Anterior cingulate cortex (tissue), 58 donors: ENCODE measurements at regions not wholly inside any gene's neighbourhood (a gene's known extent, or its start where the extent isn't known, plus 50 kb on each side); places are given as distances from the start of the nearest gene placed in this dataset.
"Not testable (repeated sequence)": the region's sequence is repeated elsewhere in the genome, so short reads cannot be mapped to it uniquely, and the experiment has no call there.

Experiments used
- DNase-seq, 58 donors: peaks; one replicate each; lab custom pipeline; 2025; lab: John Stamatoyannopoulos, UW

DNA sequence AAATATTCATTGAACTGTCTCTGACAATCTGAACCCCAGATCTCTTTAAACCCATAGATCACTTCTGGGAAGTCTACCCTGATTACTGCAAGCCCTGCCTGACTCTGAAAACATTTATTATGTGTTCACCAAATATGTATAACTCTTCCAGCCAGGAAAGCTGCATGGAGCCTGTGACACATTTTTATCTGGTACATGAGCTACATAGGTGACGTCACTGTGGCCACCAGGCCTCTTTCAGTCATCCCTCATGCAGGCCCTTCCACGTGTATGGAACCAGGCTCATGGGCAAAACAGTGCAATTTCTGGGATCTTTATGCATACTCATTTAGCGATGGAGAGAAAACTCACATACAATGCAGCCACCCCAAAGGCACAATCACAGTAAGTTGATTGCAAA lies 133.9 kb upstream of the NUPR2 start:
- no peak for DNase-seq

DNA sequence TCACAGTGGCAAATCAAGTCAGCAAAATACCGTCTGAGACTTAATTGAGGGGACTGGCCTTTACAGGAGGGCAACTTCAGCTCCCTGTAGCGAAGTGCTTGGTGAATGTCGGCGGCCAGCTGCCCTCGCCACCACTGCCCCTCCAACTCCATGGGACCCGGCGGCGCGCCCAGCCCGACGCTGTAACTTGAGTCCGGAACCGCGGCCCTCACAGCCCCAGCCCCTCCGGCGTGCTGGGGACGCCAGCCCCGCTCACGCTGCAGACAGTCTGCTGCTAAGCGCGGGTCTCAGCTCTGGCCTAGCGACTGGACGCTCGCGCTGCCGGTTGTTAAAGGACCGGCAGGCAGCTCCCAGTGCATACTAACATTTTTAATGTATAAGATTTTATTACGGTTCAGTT lies 113.4 kb upstream of the NUPR2 start:
- no peak for DNase-seq

DNA sequence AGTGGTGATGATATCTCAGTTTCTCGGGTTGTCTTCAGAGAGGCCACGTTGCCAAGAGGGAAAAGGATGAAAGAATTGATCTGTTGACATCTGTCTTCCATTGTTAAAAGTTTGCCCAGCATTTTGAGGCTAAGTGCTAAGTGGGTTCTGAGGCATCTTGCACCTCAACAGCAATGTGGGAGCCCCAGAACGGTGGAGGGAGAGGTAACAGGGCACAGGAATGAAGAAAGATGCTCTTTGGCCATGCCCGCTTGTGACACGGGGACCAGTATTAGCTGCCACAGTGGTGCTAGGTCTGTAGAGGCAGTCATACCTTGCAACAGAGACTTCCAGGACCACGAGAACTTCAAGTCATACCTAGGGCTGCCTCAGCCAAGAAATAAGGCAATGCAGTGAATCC lies 106.6 kb upstream of the NUPR2 start:
- no peak for DNase-seq

DNA sequence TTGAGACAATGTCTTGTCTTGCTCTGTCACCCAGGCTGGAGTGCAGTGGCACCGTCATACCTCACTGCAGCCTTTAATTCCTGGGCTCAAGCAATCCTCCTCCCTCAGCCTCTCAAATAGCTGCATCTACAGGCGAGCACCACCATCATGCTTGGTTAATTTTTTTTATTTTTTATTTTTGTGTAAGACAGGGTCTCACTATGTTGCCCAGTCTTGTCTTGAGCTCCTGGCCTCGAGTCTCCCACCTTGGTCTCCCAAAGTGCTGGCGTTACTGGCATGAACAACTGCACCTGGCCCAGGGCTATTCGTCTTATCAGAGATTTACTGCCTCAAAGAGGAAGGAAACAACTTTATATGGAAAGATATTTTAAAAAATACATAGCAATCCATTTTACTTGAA lies 102.8 kb upstream of the NUPR2 start:
- no peak for DNase-seq

DNA sequence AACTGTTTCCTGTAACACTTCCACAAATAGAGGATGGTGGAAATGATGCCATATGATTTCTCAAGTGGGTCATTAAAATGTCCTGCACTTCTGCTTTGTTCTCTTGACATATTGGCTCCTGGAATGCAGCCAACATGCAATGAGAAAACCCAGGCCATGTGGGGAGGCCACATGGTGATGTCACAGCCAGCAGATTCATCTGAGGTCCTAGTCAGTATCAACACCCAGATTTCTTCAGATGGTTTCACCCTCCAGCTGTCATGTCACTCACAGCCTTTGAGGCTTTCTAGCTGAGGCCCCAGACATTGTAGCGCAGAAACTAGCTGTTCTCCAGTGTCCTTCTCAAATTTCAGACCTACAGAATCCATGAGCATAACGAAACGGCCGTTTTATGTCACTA lies 102.3 kb upstream of the NUPR2 start:
- peak in 2 of 58 donors; percentile 2 to 23 for DNase-seq

DNA sequence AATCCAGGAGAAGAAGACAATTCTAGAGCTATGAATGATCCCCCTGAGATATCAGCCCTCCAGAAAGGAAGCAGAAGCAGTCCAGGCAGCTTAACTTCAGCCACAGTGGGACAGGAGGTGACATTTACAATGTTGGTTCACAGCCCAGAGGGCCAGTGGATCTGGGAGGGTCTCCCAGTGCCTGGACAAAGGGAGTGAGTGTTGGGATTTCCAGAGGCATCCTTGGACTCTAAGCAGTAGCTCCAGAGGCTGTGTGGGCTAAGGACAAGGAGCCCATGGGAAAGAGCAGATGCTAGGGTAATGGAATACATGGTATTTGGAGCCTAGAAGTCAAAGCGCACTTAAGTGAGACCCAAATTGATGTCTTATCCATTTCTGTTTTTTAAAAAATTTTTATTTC lies 97.4 kb upstream of the NUPR2 start:
- no peak for DNase-seq

DNA sequence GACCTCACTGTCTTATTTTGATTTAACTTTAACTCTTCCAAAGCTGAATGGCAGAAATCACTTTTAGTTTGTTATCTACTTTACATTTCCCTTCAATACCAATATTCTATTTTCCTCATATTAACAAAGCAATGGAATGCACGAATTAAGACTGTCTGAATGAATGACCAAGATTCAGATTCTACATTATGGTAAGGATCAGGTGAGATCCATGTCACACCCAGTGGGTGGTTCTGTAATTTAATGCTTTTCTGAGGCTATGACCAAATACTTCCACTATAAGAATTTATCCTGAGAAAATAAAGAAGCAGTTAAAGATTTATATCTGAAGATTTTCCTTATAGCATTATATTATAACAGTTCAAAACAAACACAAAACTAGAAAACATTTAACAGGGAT lies 90.2 kb upstream of the NUPR2 start:
- DNase-seq, result no peak

DNA sequence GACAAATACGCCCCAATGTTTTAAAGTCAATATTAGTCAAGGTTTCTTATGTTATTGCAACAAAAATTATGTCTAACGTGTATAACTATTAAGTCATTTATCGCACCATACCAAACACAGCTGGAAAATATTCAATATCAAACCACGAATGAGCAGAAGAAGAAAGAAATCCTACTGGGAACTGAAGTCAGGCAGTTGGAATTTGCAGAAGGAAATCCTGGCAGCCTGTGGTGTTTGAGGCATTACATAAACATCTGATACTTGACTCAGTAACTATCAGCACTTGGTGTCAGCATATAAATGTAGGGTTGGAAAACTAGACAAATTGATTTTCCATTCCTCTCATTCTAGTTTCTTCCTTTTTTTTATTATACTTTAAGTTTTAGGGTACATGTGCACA lies 83.4 kb upstream of the NUPR2 start:
- DNase-seq, result no peak

DNA sequence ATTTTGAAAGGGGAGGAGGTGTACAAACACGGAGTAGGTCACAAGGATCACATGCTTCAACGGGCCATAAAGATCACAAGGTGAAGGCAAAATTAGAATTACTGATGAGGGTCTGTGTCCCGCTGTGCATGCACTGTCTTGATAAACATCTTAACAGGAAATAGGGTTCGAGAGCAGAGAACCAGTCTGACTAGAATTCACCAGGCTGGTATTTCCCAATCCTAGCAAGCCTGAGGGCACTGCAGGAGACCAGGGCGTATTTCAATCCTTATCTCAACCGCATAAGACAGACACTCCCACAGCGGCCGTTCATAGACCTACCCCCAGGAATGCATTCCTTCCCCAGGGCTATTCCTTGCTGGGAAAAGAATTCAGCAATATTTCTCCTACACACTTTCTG lies 80.0 kb upstream of the NUPR2 start:
- not testable (repeated sequence) for DNase-seq

DNA sequence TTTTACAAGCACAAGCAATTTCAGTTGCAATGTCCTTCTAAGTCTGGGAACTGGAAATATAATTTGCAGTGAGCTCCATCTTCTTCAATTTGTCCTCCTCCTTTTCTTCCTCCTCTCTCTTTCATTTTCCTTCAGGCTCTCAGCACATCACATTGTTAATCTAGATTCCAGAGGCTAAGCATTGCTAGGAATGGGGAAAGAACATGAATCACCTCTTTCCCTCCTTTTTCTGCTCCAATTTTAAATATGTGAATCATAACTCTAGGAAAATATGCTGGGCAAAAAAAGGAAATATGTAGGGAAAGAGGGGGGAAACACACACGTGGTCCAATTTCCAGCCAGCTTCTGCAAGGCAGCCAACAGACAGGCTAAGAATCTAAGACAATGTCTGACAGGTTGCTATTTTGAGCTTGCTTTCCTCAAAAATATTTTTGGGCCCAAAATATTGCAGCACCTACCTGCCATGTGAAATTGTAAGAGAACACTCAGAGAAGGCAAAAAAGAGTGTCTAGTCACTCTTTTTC lies 72.7 kb upstream of the NUPR2 start:
- DNase-seq, result peak in 3 of 58 donors; percentile 1 to 19 (median 4)

DNA sequence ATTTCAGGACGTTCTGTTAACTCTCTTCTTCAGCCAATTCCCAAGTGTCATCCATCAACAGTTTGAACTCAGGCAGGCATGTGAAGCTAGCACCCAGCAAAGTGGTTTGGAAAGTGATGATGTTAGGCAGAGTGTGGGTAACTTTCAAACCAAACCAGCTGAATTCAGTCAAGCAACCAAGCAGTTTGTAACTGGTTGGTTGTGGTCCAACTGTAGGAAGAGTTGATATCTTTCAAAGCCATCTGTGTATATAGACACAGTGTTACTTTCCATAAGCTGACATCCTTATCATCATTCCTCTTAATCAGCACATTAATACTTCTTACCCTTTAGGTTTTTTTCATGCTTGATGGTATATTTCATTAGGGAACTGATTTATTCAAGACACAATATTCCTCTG lies 72.2 kb upstream of the NUPR2 start:
- no peak for DNase-seq

DNA sequence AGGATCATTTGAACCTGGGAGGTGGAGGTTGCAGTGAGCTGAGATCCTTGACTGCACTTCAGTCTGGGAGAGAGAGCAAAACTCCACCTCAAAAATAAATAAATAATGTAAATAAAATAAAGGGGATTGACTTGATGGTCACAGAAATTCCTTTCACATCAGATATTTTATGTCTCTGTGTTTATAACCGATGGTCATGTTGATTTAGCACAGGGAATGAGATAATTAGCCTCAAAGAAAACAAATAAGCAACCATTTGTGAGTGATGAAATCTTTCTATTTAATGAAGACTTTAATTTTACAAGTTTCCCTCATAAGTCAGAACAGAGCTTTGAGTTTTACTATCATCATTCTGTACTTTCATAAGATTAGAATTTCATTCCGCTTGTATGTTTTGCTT lies 64.8 kb upstream of the NUPR2 start:
- DNase-seq, result no peak

DNA sequence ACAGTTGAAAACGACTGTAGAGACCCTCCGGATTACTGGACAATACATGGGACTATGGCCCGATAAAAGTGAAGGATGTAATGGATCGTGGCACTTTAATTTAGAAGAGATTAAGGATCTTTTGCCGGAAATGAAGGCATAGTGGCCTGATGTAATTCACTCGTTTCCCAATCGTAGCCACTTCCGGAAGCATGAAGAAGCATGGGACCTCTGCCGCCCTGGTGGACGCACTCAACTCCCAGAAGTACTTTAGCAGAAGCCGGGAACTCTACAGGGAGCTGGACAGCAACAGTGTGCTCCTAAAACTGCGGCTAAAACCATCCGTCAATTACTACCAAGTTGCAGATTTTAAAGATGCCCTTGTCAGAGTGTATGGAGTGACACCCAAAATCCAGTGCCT lies 59.6 kb upstream of the NUPR2 start:
- DNase-seq, result no peak

DNA sequence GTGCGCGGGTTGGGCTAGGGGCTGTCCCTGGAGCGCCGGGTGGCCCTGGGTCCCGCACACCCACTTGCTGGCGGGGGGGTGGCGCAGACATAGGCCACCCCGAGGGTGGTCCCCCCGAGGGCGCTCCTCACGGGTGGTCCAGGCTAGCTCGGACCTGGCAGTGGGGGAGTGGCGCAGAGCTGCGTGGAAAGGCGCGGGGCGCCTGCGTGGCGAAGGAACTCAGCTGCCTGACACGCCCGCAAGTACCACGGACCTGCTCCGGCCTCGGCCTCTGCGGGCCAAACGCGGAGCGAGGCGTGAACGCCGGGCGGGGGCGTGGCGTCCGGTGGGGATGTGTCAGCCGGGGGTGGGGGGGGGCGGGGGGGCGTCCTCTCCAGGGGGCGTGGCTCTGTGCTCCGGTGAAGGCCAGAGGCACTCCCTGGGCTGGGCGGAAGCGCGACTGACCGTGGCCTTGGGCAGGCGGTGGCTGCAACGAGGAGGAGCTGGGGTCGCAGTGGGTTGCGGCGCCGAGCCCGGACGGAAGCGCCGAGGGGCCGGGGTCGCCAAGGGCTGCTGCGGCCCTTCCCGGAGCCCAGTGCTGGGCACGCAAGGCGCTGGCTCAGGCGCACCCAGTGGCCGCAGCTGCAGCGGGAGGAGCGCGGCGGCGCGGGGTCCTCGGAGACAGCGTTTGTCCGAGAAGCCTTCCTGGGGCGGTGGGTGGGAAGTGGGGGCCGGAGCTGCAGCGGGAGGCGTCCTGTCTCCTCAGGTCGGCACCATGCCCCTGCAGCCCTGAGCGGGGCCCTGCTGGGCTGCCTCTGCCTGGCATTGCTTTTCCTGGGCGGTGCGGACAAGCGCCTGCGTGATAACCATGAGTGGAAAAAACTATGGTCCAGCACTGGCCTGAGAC lies 58.9 kb upstream of the NUPR2 start:
- peak in 18 of 58 donors; percentile 3 to 51 (median 16) for DNase-seq

DNA sequence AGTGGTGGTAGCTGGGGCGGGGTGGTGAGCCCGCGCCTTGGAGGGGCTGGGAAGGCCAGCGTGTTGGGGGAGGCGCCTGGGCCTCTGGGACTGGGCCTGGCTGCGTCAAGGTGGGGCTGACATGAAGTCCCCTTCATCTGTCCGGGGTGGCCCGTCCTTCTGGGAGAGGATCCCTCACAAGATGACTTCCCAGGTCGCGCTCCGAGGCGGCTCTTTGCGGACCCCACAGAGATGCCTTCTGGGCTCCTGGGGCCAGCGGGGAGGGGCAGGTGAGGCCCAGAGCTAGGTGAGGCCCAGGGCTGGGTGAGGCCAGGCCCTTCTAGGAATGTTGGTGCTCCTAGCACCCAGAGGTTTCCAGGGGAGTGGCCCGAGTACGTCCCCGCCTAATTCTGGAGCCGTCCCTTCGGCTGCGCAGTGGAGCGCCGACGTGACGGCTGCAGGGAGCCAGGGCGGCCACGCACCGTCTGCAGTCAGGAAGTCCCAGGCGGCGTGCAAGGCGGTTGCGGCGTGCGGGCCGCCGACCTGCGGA lies 58.2 kb upstream of the NUPR2 start:
- DNase-seq, result no peak
